ENCODE measurements at regions not wholly inside any gene's neighbourhood (a gene's known extent, or its start where the extent isn't known, plus 50 kb on each side); places are given as distances from the start of the nearest gene placed in this dataset.

DNA sequence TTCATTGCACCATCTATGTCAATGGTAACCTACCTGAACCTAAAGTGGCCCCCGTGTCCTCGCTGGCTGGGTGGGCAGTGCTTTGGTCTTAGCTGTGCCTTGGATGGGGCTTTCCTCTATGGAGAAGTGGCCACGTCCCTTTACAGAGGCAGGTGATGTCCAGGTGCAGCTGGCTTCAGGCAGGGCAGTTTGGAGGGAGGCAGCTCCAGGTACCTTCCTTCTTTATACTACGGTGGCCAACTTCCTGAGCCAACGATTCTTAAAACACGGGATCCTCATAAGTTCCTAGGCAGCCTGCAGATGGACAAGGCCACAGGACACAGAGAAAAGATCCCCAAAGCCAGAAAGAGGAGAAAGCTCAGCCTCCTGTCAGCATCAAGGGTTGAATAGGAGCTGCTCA lies 517.3 kb upstream of the HS6ST1 start:
- Histone ChIP-seq H3F3A (replicated peaks; ENCODE audit: insufficient read depth) (no peaks in the 10 kb centered on the region), H3K9ac (no peak overlapping the region), H4K20me1 (ENCODE audit: insufficient read depth) (no peaks in the 10 kb centered on the region), H3K36me3 (replicated peaks in 1 of 2; ENCODE audit: control insufficient read depth in 1 of 2, insufficient read depth in 2 of 2, low read length in 1 of 2) (no peaks in the 10 kb centered on the region), H3K27ac (ENCODE audit: low read depth in 2 of 2, low read length in 1 of 2) (no peak overlapping the region), H2AFZ (ENCODE audit: low read depth) (no peak overlapping the region), H3K4me2 (no peak overlapping the region), H3K4me1 (ENCODE audit: control insufficient read depth in 1 of 2, insufficient read depth in 2 of 2, low read depth in 1 of 2, low read length in 1 of 2) (peaks cover 0 to 3% of the 10 kb centered on the region in 2 experiments; a peak in 1 of 4 replicates), H3K9me2 (no peaks in the 10 kb centered on the region), H3K79me2 (ENCODE audit: insufficient read depth) (no peaks in the 10 kb centered on the region), H3K9me3 (no peaks in the 10 kb centered on the region), H3K27me3 (ENCODE audit: insufficient read depth) (no peaks in the 10 kb centered on the region), H3K4me3 (ENCODE audit: low read depth in 2 of 2, low read length in 1 of 2) (no peak overlapping the region)
- CTCF ChIA-PET = no interaction called here
- DNase-seq = no peak
- 30% methylated on average over 3 of the region's 6 CpGs for WGBS (ENCODE audit: low lambda C conversion rate)
- POLR2A ChIA-PET = no interaction called here
- TF ChIP-seq NRF1 (IDR thresholded peaks at IDR 0.05; ENCODE audit: low read depth, low read length) = no peak
- no peak for TF ChIP-seq EZH2phosphoT487 (IDR thresholded peaks at IDR 0.05; ENCODE audit: borderline replicate concordance, low read depth)
- TF ChIP-seq, protein P1, sequence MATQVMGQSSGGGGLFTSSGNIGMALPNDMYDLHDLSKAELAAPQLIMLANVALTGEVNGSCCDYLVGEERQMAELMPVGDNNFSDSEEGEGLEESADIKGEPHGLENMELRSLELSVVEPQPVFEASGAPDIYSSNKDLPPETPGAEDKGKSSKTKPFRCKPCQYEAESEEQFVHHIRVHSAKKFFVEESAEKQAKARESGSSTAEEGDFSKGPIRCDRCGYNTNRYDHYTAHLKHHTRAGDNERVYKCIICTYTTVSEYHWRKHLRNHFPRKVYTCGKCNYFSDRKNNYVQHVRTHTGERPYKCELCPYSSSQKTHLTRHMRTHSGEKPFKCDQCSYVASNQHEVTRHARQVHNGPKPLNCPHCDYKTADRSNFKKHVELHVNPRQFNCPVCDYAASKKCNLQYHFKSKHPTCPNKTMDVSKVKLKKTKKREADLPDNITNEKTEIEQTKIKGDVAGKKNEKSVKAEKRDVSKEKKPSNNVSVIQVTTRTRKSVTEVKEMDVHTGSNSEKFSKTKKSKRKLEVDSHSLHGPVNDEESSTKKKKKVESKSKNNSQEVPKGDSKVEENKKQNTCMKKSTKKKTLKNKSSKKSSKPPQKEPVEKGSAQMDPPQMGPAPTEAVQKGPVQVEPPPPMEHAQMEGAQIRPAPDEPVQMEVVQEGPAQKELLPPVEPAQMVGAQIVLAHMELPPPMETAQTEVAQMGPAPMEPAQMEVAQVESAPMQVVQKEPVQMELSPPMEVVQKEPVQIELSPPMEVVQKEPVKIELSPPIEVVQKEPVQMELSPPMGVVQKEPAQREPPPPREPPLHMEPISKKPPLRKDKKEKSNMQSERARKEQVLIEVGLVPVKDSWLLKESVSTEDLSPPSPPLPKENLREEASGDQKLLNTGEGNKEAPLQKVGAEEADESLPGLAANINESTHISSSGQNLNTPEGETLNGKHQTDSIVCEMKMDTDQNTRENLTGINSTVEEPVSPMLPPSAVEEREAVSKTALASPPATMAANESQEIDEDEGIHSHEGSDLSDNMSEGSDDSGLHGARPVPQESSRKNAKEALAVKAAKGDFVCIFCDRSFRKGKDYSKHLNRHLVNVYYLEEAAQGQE (IDR thresholded peaks at IDR 0.05; ENCODE audit: low read depth, low read length) = no peak

DNA sequence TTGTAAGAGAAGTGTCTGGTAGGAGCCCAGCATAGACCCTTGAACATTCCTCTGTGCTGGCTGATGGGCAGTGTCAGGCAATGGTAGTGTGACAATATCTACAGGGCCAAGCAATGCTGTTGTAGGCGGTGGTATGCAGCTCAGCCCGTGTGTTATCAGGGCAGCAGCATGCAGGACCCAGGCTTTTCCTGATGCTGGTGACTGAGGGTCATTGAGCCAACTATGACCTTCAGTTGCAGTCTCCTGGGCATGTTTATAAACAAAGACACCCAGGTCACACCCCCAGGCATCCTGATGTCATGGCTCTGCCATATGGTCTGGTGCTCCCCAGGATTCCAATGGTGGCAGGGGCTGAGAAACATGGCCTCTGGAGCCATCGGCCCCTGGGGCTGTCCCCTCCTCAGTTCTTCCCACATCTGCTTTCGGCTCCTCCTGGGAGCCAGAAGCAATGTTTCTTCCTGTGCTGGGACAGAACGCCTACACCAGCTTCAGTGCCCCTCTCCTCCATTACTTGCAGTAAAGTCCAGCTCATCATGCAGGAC lies 518.0 kb upstream of the HS6ST1 start:
- H3F3A ChIP-seq (replicated peaks; ENCODE audit: insufficient read depth) = no peaks in the 10 kb centered on the region
- no peak for DNase-seq
- peaks cover 0 to 3% of the 10 kb centered on the region in 2 experiments; a peak in 1 of 4 replicates for H3K4me1 ChIP-seq (ENCODE audit: control insufficient read depth in 1 of 2, insufficient read depth in 2 of 2, low read depth in 1 of 2, low read length in 1 of 2)
- CTCF ChIA-PET = no interaction called here
- no peaks in the 10 kb centered on the region for H4K20me1 ChIP-seq (ENCODE audit: insufficient read depth)
- H3K9me3 ChIP-seq = no peaks in the 10 kb centered on the region
- no peak overlapping the region for H2AFZ ChIP-seq (ENCODE audit: low read depth)
- no peak overlapping the region for H3K9ac ChIP-seq
- H3K27ac ChIP-seq (ENCODE audit: low read depth in 2 of 2, low read length in 1 of 2) = no peak overlapping the region
- 4% methylated on average over 3 of the region's 5 CpGs for WGBS (ENCODE audit: low lambda C conversion rate)
- H3K4me2 ChIP-seq = no peak overlapping the region
- no peaks in the 10 kb centered on the region for H3K9me2 ChIP-seq
- POLR2A ChIA-PET = no interaction called here
- no peaks in the 10 kb centered on the region for H3K36me3 ChIP-seq (replicated peaks in 1 of 2; ENCODE audit: control insufficient read depth in 1 of 2, insufficient read depth in 2 of 2, low read length in 1 of 2)
- no peak overlapping the region for H3K4me3 ChIP-seq (ENCODE audit: low read depth in 2 of 2, low read length in 1 of 2)
- H3K79me2 ChIP-seq (ENCODE audit: insufficient read depth) = no peaks in the 10 kb centered on the region
- H3K27me3 ChIP-seq (ENCODE audit: insufficient read depth) = no peaks in the 10 kb centered on the region
- TF ChIP-seq CHD2 (IDR thresholded peaks at IDR 0.05; ENCODE audit: low read length, partially characterized antibody) (no peak), MXI1 (IDR thresholded peaks at IDR 0.05; ENCODE audit: low read depth, low read length) (no peak)

DNA sequence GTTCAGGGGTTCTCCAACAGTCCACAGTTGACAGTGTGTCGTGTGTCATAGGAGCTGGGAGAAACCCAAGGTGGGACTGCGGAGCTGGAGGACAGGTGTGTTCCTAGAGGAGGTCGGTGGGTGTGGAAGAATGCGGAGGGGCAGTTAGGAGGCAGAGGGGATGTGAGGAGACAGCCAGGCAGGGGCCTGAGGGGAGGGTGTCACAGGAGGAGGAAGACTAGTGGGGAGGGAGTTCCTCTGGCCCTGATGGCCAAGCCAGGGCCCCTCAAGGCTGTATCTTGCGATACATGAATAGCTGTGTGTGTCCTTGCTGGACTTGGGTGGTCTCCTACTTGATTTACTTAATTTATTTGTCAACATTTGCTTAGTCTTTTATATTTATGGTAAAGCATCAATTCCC lies 519.6 kb upstream of the HS6ST1 start:
- DNase-seq = no peak
- TF ChIP-seq RFX5 (IDR thresholded peaks at IDR 0.05; ENCODE audit: low read length) = no peak
- TF ChIP-seq, protein P2, sequence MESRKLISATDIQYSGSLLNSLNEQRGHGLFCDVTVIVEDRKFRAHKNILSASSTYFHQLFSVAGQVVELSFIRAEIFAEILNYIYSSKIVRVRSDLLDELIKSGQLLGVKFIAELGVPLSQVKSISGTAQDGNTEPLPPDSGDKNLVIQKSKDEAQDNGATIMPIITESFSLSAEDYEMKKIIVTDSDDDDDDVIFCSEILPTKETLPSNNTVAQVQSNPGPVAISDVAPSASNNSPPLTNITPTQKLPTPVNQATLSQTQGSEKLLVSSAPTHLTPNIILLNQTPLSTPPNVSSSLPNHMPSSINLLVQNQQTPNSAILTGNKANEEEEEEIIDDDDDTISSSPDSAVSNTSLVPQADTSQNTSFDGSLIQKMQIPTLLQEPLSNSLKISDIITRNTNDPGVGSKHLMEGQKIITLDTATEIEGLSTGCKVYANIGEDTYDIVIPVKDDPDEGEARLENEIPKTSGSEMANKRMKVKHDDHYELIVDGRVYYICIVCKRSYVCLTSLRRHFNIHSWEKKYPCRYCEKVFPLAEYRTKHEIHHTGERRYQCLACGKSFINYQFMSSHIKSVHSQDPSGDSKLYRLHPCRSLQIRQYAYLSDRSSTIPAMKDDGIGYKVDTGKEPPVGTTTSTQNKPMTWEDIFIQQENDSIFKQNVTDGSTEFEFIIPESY (IDR thresholded peaks at IDR 0.05; ENCODE audit: borderline replicate concordance, low read depth) = no peak
- no peaks in the 10 kb centered on the region for H3K79me2 ChIP-seq (ENCODE audit: insufficient read depth)
- no peak overlapping the region for H3K4me2 ChIP-seq
- H3F3A ChIP-seq (replicated peaks; ENCODE audit: insufficient read depth) = no peaks in the 10 kb centered on the region
- ChIA-PET POLR2A (no interaction called here), CTCF (no interaction called here)
- no peak overlapping the region for H3K9ac ChIP-seq
- WGBS (ENCODE audit: low lambda C conversion rate) = 30% methylated on average over 5 of the region's 5 CpGs
- H3K36me3 ChIP-seq (replicated peaks in 1 of 2; ENCODE audit: control insufficient read depth in 1 of 2, insufficient read depth in 2 of 2, low read length in 1 of 2) = no peaks in the 10 kb centered on the region
- no peaks in the 10 kb centered on the region for H3K9me2 ChIP-seq
- H2AFZ ChIP-seq (ENCODE audit: low read depth) = no peak overlapping the region
- no peaks in the 10 kb centered on the region for H3K9me3 ChIP-seq
- H3K4me1 ChIP-seq (ENCODE audit: control insufficient read depth in 1 of 2, insufficient read depth in 2 of 2, low read depth in 1 of 2, low read length in 1 of 2) = no peaks in the 10 kb centered on the region; a peak in 1 of 4 replicates
- H4K20me1 ChIP-seq (ENCODE audit: insufficient read depth) = no peaks in the 10 kb centered on the region
- no peak overlapping the region for H3K4me3 ChIP-seq (ENCODE audit: low read depth in 2 of 2, low read length in 1 of 2)
- H3K27ac ChIP-seq (ENCODE audit: low read depth in 2 of 2, low read length in 1 of 2) = no peak overlapping the region
- H3K27me3 ChIP-seq (ENCODE audit: insufficient read depth) = no peaks in the 10 kb centered on the region

Data from SK-N-SH (cell line).